Esophagus squamous epithelium (tissue), 4 donors: ENCODE measurements at regions not wholly inside any gene's neighbourhood (a gene's known extent, or its start where the extent isn't known, plus 50 kb on each side); places are given as distances from the start of the nearest gene placed in this dataset.

Experiments used
- CTCF ChIP-seq, 6 experiments: fragments of 450-650 bp in 4 of 6; fragments of 200-600 bp in 2 of 6; sonication (generic) in 2 of 6; IDR thresholded peaks; one replicate each; pipeline ENCODE4 v1.5.1; 2016 to 2019; ENCODE audit warnings: antibody characterized with exemption in 6 of 6, mild to moderate bottlenecking in 4 of 6, moderate library complexity in 4 of 6
- POLR2A ChIP-seq, 4 donors: fragments of 450-650 bp; IDR thresholded peaks; one replicate each; pipeline ENCODE4 v1.6.1; 2017; ENCODE audit warnings: antibody characterized with exemption in 4 of 4, mild to moderate bottlenecking in 4 of 4, moderate library complexity in 3 of 4

GRCh38 chr6:11341867-11342266, 109.4 kb upstream of the NEDD9 start:
- no peak for TF ChIP-seq CTCF (IDR thresholded peaks at IDR 0.05)
- no peak for TF ChIP-seq POLR2A (IDR thresholded peaks at IDR 0.05)
